Stomach (tissue), 8 donors: ENCODE measurements at regions not wholly inside any gene's neighbourhood (a gene's known extent, or its start where the extent isn't known, plus 50 kb on each side); places are given as distances from the start of the nearest gene placed in this dataset.
A peak's percentile ranks its signal among the peaks of the same experiment; 100 is the strongest.
"Not testable (repeated sequence)": the region's sequence is repeated elsewhere in the genome, so short reads cannot be mapped to it uniquely, and the experiment has no call there.

Source experiments
- DNase-seq, 2 donors: peaks; one replicate each; pipeline versions ENCODE4 v3.0.0 to v3.0.0-alpha.2; 2013 to 2019
- H3K27ac ChIP-seq, 5 donors: fragments of 200-600 bp in 4 of 5; sonication (generic) in 4 of 5; one replicate each; pipeline ENCODE4 v1.5.1; 2013 to 2019; ENCODE audit warnings: mild to moderate bottlenecking in 1 of 5, moderate library complexity in 1 of 5
- H3K27me3 ChIP-seq, 3 donors: fragments of 200-600 bp; sonication (generic); one replicate each; pipeline ENCODE4 v1.5.1; 2017 to 2019; ENCODE audit warnings: mixed run types in 1 of 3
- H3K36me3 ChIP-seq, 4 donors: fragments of 200-600 bp; sonication (generic); 1 replicate in 3 of 4; 2 replicates in 1 of 4; pipeline ENCODE4 v1.5.1; 2016 to 2019
- H3K4me1 ChIP-seq, 4 donors: fragments of 200-600 bp; sonication (generic); one replicate each; pipeline ENCODE4 v1.5.1; 2016 to 2019
- H3K4me3 ChIP-seq, 4 donors: fragments of 200-600 bp; sonication (generic) in 3 of 4; one replicate each; pipeline ENCODE4 v1.5.1; 2016 to 2019; ENCODE audit warnings: mild to moderate bottlenecking in 1 of 4
- H3K9me3 ChIP-seq, 4 donors: fragments of 200-600 bp; sonication (generic); one replicate each; pipeline ENCODE4 v1.5.1; 2016 to 2019
- EP300 ChIP-seq: sonication (generic); formaldehyde crosslinking; IDR thresholded peaks from one replicate; pipeline ENCODE4 v1.6.1; 2017; ENCODE audit warnings: antibody characterized with exemption
- POLR2A ChIP-seq, 4 donors: fragments of 450-650 bp; IDR thresholded peaks; one replicate each; pipeline ENCODE4 v1.6.1; 2016; ENCODE audit warnings: antibody characterized with exemption in 4 of 4, control low read depth in 2 of 4, mild to moderate bottlenecking in 1 of 4, moderate library complexity in 1 of 4
- POLR2AphosphoS5 ChIP-seq, 3 donors: sonication (generic); formaldehyde crosslinking; IDR thresholded peaks; one replicate each; pipeline ENCODE4 v1.6.1; 2016; ENCODE audit warnings: antibody characterized with exemption in 3 of 3
- WGBS, 5 donors: extraction: QIAGEN DNeasy Blood & Tissue Kit in 3 of 5; methylation state at CpG; one replicate each; pipeline versions ENCODE4 v1.1.5 to v1.1.7; 2013 to 2018; 5-methylcytosine and 5-hydroxymethylcytosine counted together
- intact Hi-C: fragments of 100-400 bp; cut with DNase I; formaldehyde crosslinking; loops from one replicate; pipeline ENCODE4 v1.15.1; 2023; ENCODE audit warnings: low total_unique reads
- TF ChIP-seq, protein P1 (sequence below), 7 experiments: fragments of 450-650 bp in 4 of 7; fragments of 200-600 bp in 3 of 7; sonication (generic) in 3 of 7; IDR thresholded peaks; one replicate each; pipeline ENCODE4 v1.5.1; 2016 to 2019; ENCODE audit warnings: antibody characterized with exemption in 7 of 7, control low read depth in 2 of 7, mild to moderate bottlenecking in 1 of 7
- donor health status: healthy with polysubstance abuse.
- donor health status: Bipolar disorder and iron deficiency.
- donor health status: healthy.

DNA sequence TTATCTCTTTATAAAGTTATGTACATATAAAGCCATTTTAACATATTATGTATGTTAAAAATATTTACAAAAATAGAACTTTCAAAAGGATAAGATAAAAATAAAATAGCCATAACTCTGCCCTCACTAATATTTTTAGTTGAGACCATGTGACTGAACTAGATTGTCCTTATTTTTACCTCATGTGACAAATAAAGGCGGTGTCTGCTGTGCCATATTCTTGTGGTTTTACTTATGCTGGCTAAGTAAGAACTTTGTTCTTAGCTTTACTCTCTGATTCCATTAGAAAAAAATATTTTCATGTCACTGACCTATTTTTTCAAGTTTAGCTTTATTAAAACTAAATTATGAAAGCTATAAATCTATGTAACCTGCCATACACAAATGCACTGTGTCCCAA is 135.6 kb upstream of the TSC22D1 start:
- Histone ChIP-seq H3K27ac (no peak overlapping the region), H3K36me3 (no peaks in the 10 kb centered on the region), H3K27me3 (no peaks in the 10 kb centered on the region), H3K9me3 (no peaks in the 10 kb centered on the region), H3K4me3 (no peak overlapping the region), H3K4me1 (peaks cover 0 to 18% (median 13%) of the 10 kb centered on the region in 4 donors)
- 81 to 97% (median 94%) methylated on average over 1 of the region's 1 CpG for WGBS, 5 donors
- DNase-seq, result no peak
- no peak for TF ChIP-seq EP300
- intact Hi-C loops, result no loop called here

DNA sequence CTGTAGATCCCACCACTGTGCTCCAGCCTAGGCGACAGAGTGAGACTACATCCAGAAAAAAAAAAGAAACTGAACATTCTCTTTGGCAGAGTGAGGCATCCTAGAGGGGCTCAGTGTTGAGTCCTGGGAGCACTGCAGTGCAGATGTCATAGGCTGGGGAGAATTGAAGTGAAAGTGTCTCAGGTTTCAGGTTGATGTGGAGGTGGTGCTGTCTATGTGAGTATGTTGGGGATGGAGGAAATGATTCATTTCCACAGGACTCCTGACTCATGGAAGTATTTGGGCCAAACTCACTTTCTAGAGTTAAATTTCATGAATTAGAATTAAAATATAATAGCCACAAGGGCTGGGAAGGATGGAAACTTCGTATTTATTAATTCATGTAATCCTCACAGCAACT is 134.4 kb upstream of the TSC22D1 start:
- Histone ChIP-seq H3K9me3 (no peaks in the 10 kb centered on the region), H3K36me3 (no peaks in the 10 kb centered on the region), H3K4me3 (no peak overlapping the region), H3K27ac (no peak overlapping the region), H3K27me3 (no peaks in the 10 kb centered on the region), H3K4me1 (peaks cover 0 to 17% (median 9%) of the 10 kb centered on the region in 4 donors)
- no peak for DNase-seq
- WGBS, 5 donors, result 64 to 74% (median 66%) methylated on average over 2 of the region's 2 CpGs
- TF ChIP-seq POLR2A (IDR thresholded peaks at IDR 0.05) (no peak), EP300 (no peak), POLR2AphosphoS5 (IDR thresholded peaks at IDR 0.05) (no peak)
- TF ChIP-seq, protein P1, sequence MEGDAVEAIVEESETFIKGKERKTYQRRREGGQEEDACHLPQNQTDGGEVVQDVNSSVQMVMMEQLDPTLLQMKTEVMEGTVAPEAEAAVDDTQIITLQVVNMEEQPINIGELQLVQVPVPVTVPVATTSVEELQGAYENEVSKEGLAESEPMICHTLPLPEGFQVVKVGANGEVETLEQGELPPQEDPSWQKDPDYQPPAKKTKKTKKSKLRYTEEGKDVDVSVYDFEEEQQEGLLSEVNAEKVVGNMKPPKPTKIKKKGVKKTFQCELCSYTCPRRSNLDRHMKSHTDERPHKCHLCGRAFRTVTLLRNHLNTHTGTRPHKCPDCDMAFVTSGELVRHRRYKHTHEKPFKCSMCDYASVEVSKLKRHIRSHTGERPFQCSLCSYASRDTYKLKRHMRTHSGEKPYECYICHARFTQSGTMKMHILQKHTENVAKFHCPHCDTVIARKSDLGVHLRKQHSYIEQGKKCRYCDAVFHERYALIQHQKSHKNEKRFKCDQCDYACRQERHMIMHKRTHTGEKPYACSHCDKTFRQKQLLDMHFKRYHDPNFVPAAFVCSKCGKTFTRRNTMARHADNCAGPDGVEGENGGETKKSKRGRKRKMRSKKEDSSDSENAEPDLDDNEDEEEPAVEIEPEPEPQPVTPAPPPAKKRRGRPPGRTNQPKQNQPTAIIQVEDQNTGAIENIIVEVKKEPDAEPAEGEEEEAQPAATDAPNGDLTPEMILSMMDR (IDR thresholded peaks at IDR 0.05), result no peak
- intact Hi-C loops, result no loop called here

DNA sequence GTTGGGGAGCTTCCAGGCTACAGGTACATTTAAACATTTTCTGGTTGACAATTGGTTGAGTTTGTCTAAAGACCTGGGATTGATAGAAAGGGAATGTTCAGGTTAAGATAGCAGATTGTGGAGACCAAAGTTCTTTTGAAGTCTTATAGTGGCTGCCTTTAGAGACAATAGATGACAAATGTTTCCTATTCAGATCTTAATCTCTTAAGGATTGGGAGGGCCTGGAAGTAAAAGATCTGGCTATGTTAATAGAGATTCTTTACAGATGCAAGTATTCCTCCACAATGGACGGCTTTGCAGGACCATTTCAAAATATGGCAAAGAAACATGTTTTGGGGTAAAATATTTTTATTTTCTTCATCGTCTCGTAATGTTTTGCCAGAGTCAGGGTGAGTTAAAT is 128.7 kb upstream of the TSC22D1 start:
- intact Hi-C loops, H3K4me1 ChIP-seq, H3K27ac ChIP-seq, H3K4me3 ChIP-seq, H3K36me3 ChIP-seq, DNase-seq, H3K27me3 ChIP-seq, H3K9me3 ChIP-seq: not testable (repeated sequence)
- WGBS, 5 donors, result 83 to 91% (median 89%) methylated on average over 3 of the region's 3 CpGs

DNA sequence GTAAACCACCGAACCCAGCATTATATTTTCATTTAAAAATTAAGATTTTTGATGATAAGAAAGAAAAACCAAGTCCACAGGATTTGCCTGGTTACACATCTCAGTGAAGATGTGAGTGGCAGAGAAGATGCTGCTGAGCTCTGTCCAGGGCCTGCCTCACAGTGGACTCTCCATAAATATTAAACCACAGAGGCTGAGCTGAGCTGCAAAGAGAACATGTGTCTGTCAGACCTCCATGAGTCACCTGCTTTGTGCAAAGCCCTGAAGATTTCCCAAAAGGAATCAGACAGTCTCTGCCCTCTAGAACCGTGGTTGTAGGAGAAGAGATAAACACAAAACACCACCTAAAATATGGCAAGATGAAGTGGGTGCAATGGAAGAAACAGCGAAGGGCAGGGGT is 127.2 kb upstream of the TSC22D1 start:
- H3K36me3 ChIP-seq, result no peaks in the 10 kb centered on the region
- H3K4me1 ChIP-seq, result no peaks in the 10 kb centered on the region
- 64 to 92% (median 84%) methylated on average over 3 of the region's 3 CpGs for whole genome bisulfite sequencing, 5 donors
- no peak for DNase-seq
- no peak for TF ChIP-seq POLR2A (IDR thresholded peaks at IDR 0.05)
- TF ChIP-seq EP300, result no peak
- TF ChIP-seq, protein P1 (IDR thresholded peaks at IDR 0.05), result no peak
- TF ChIP-seq POLR2AphosphoS5 (IDR thresholded peaks at IDR 0.05), result no peak
- intact Hi-C loops, result no loop called here
- H3K27ac ChIP-seq, result no peak overlapping the region
- no peaks in the 10 kb centered on the region for H3K9me3 ChIP-seq
- H3K4me3 ChIP-seq, result no peak overlapping the region
- H3K27me3 ChIP-seq, result no peaks in the 10 kb centered on the region

DNA sequence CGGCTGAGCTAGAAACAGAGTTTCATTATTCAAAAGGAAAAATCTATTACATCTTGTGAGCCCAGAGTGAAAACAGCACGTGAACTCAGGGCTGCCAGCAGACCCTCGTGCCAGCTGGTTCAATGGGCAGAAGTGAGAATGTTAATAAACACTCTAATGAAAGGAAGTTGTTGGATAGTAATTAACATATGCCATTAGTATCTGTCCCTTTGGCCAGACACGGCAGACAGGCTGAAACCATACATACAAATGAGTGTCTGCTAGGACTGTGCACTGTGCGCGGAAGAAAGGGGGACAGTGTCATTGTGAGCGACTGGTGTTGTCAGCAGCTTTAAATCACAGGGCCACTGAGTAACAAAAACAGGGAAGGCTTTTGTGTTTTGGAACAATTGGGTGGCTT is 121.9 kb upstream of the TSC22D1 start:
- Histone ChIP-seq H3K27ac (no peak overlapping the region), H3K36me3 (no peaks in the 10 kb centered on the region), H3K9me3 (no peaks in the 10 kb centered on the region), H3K27me3 (no peaks in the 10 kb centered on the region), H3K4me1 (peaks cover 0 to 10% (median 4%) of the 10 kb centered on the region in 4 donors), H3K4me3 (no peak overlapping the region)
- WGBS, 5 donors, result 71 to 82% (median 77%) methylated on average over 7 of the region's 7 CpGs
- DNase-seq, result peak in 1 of 2 donors; percentile 12
- TF ChIP-seq POLR2AphosphoS5 (IDR thresholded peaks at IDR 0.05), result no peak
- no peak for TF ChIP-seq EP300
- TF ChIP-seq, protein P1 (IDR thresholded peaks at IDR 0.05), result no peak
- no peak for TF ChIP-seq POLR2A (IDR thresholded peaks at IDR 0.05)
- intact Hi-C loops, result no loop called here
